Keratinocyte (primary cell): ENCODE measurements at regions not wholly inside any gene's neighbourhood (a gene's known extent, or its start where the extent isn't known, plus 50 kb on each side); places are given as distances from the start of the nearest gene placed in this dataset.

Experiments used
- EZH2 ChIP-seq: IDR thresholded peaks from one replicate; pipeline ENCODE4 v1.6.1; 2012; ENCODE audit warnings: inconsistent platforms, mild to moderate bottlenecking, low read length, moderate library complexity
- TF ChIP-seq, protein P1 (sequence below), 3 experiments: IDR thresholded peaks in 1 of 3; conservative IDR thresholded peaks in 1 of 3; optimal IDR thresholded peaks in 1 of 3; 2 replicates in 2 of 3; 3 replicates in 1 of 3; pipeline versions ENCODE3 to v1.5.1; 2011; ENCODE audit warnings: low read length in 3 of 3, mild to moderate bottlenecking in 3 of 3, moderate library complexity in 2 of 3, control low read depth in 1 of 3, inconsistent platforms in 1 of 3; ENCODE audit not compliant: insufficient read depth in 2 of 3; ENCODE audit errors: extremely low read depth in 1 of 3

DNA sequence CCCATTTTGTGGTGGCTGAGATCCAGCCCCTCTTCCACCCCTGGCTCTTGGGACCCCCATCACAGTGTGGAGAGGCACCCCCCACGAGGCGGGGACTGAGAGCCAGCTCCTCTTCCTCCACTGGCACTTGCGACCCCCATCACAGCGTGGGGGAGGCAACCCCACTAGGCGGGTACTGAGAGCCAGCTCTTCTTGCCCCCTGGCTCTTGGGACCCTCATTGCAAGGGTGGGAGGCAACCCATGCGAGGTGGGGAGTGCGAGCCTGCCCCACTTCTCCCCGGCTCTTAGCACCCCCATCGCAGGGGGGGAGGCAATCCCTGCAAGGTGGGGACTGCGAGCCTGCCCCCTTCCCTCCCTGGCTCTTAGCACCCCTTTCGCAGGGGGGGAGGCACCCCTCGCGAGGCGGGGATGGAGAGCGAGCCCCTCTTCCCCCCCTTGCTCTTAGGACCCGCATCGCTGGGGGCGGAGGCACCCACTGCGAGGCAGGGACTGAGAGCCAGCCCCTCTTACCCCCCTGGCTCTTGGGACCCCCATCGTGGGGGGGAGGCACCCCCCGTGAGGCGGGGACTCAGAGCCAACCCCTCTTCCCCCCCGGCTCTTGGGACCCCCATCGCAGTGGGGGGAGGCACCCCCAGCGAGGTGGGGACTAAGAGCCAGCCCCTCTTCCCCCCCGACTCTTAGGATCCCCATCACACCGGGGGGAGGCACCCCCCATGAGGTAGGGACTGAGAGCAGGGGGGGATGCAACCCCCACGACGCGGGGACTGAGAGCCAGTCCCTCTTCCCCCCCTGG lies 364.6 kb upstream of the SPRY2 start:
- TF ChIP-seq, protein P1, sequence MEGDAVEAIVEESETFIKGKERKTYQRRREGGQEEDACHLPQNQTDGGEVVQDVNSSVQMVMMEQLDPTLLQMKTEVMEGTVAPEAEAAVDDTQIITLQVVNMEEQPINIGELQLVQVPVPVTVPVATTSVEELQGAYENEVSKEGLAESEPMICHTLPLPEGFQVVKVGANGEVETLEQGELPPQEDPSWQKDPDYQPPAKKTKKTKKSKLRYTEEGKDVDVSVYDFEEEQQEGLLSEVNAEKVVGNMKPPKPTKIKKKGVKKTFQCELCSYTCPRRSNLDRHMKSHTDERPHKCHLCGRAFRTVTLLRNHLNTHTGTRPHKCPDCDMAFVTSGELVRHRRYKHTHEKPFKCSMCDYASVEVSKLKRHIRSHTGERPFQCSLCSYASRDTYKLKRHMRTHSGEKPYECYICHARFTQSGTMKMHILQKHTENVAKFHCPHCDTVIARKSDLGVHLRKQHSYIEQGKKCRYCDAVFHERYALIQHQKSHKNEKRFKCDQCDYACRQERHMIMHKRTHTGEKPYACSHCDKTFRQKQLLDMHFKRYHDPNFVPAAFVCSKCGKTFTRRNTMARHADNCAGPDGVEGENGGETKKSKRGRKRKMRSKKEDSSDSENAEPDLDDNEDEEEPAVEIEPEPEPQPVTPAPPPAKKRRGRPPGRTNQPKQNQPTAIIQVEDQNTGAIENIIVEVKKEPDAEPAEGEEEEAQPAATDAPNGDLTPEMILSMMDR (optimal IDR thresholded peaks at IDR 0.05 in 1 of 3, IDR thresholded peaks at IDR 0.05 in 1 of 3, conservative IDR thresholded peaks at IDR 0.05 in 1 of 3; ENCODE audit: extremely low read depth in 1 of 3, insufficient read depth in 2 of 3, low read length in 3 of 3), result no peak
- no peak for TF ChIP-seq EZH2
